CD4-positive, alpha-beta memory T cell (primary cell): ENCODE measurements at regions not wholly inside any gene's neighbourhood (a gene's known extent, or its start where the extent isn't known, plus 50 kb on each side); places are given as distances from the start of the nearest gene placed in this dataset.

Source experiments
- CTCF ChIA-PET: fragments of 350-600 bp; sonication (Branson Sonifier 250); formaldehyde crosslinking; loops from one replicate; lab custom pipeline; 2021; ENCODE audit warnings: inconsistent platforms; ENCODE audit not compliant: partially characterized antibody; lab: Charles Lee
- POLR2A ChIA-PET: fragments of 350-600 bp; sonication (Branson Sonifier 250); formaldehyde crosslinking; loops from one replicate; lab custom pipeline; 2021; ENCODE audit not compliant: partially characterized antibody; lab: Charles Lee
- DNase-seq, 5 donors: peaks; one replicate each; pipeline versions ENCODE4 v3.0.0 to v3.0.0-alpha.2; 2020 to 2022; ENCODE audit warnings: mixed read lengths in 1 of 5
- H3K27ac ChIP-seq: one replicate; pipeline ENCODE4 v1.7.0; 2013; ENCODE audit warnings: low read depth, low read length
- H3K27me3 ChIP-seq: 2 replicates; pipeline ENCODE4 v1.7.0; 2013; ENCODE audit warnings: mild to moderate bottlenecking, low read length, moderate library complexity; ENCODE audit not compliant: insufficient read depth
- H3K36me3 ChIP-seq: 2 replicates; pipeline ENCODE4 v1.7.0; 2013; ENCODE audit warnings: mild to moderate bottlenecking, low read length, moderate library complexity; ENCODE audit not compliant: insufficient read depth
- H3K4me1 ChIP-seq: 2 replicates; pipeline ENCODE4 v1.7.0; 2013; ENCODE audit warnings: mild to moderate bottlenecking, low read length, moderate library complexity; ENCODE audit not compliant: insufficient read depth
- H3K4me3 ChIP-seq, 2 donors: one replicate each; pipeline ENCODE4 v1.7.0; 2013; ENCODE audit warnings: low read length in 2 of 2, mild to moderate bottlenecking in 1 of 2
- H3K9me3 ChIP-seq, 2 donors: one replicate each; pipeline ENCODE4 v1.7.0; 2013; ENCODE audit warnings: low read length in 2 of 2, control low read depth in 1 of 2; ENCODE audit not compliant: control insufficient read depth in 1 of 2
- H3K27ac Mint-ChIP-seq, 7 donors: one replicate each; pipeline ENCODE4 v1.8.0; 2020 to 2021; ENCODE audit warnings: mixed read lengths in 7 of 7, mild to moderate bottlenecking in 6 of 7, inconsistent platforms in 3 of 7, moderate library complexity in 3 of 7
- H3K27me3 Mint-ChIP-seq, 2 donors: one replicate each; pipeline ENCODE4 v1.8.0; 2020 to 2021; ENCODE audit warnings: mixed read lengths in 2 of 2
- H3K36me3 Mint-ChIP-seq, 2 donors: one replicate each; pipeline ENCODE4 v1.8.0; 2020 to 2021; ENCODE audit warnings: mixed read lengths in 2 of 2, inconsistent platforms in 1 of 2, mild to moderate bottlenecking in 1 of 2
- H3K4me1 Mint-ChIP-seq, 4 donors: one replicate each; pipeline ENCODE4 v1.8.0; 2020 to 2021; ENCODE audit warnings: mixed read lengths in 4 of 4, mild to moderate bottlenecking in 1 of 4
- H3K4me3 Mint-ChIP-seq, 8 donors: one replicate each; pipeline ENCODE4 v1.8.0; 2020 to 2021; ENCODE audit warnings: mixed read lengths in 8 of 8, mild to moderate bottlenecking in 7 of 8, moderate library complexity in 6 of 8, inconsistent platforms in 3 of 8
- H3K9me3 Mint-ChIP-seq, 8 donors: one replicate each; pipeline ENCODE4 v1.8.0; 2020 to 2021; ENCODE audit warnings: mixed read lengths in 8 of 8, mild to moderate bottlenecking in 5 of 8, inconsistent platforms in 3 of 8, moderate library complexity in 1 of 8
- intact Hi-C: fragments of 100-400 bp; cut with micrococcal nuclease; formaldehyde crosslinking; loops from one replicate; pipeline ENCODE4 v1.15.1; 2023

GRCh38 chr12:84701041-84701440, 211.6 kb downstream of the SLC6A15 start:
- Mint-ChIP-seq H3K27me3 (no peaks in the 10 kb centered on the region), H3K9me3 (peaks cover 0 to 2% (median 0%) of the 10 kb centered on the region in 8 donors), H3K27ac (no peak overlapping the region), H3K4me1 (no peaks in the 10 kb centered on the region), H3K4me3 (no peak overlapping the region), H3K36me3 (no peaks in the 10 kb centered on the region)
- no peak for DNase-seq
- Histone ChIP-seq H3K27ac (no peak overlapping the region), H3K4me1 (no peaks in the 10 kb centered on the region), H3K27me3 (no peaks in the 10 kb centered on the region), H3K36me3 (no peaks in the 10 kb centered on the region), H3K4me3 (no peak overlapping the region), H3K9me3 (no peaks in the 10 kb centered on the region)
- intact Hi-C loops = no loop called here
- CTCF ChIA-PET = no interaction called here
- POLR2A ChIA-PET = no interaction called here

GRCh38 chr12:84698576-84699333, 213.8 kb downstream of the SLC6A15 start:
- H3K4me1 ChIP-seq = no peaks in the 10 kb centered on the region
- no peaks in the 10 kb centered on the region for H3K9me3 ChIP-seq
- H3K27ac Mint-ChIP-seq = no peak overlapping the region
- H3K4me1 Mint-ChIP-seq = no peaks in the 10 kb centered on the region
- intact Hi-C loops = no loop called here
- ChIA-PET CTCF (no interaction called here), POLR2A (no interaction called here)
- H3K4me3 ChIP-seq = no peak overlapping the region
- peaks cover 0 to 2% (median 0%) of the 10 kb centered on the region in 8 donors for H3K9me3 Mint-ChIP-seq
- no peaks in the 10 kb centered on the region for H3K27me3 Mint-ChIP-seq
- H3K36me3 ChIP-seq = no peaks in the 10 kb centered on the region
- H3K27me3 ChIP-seq = no peaks in the 10 kb centered on the region
- no peak overlapping the region for H3K27ac ChIP-seq
- DNase-seq = no peak
- H3K36me3 Mint-ChIP-seq = no peaks in the 10 kb centered on the region
- no peak overlapping the region for H3K4me3 Mint-ChIP-seq

- Histone ChIP-seq H3K27me3 (no peaks in the 10 kb centered on the region), H3K27ac (no peak overlapping the region), H3K4me3 (no peak overlapping the region), H3K4me1 (no peaks in the 10 kb centered on the region), H3K36me3 (no peaks in the 10 kb centered on the region), H3K9me3 (no peaks in the 10 kb centered on the region)
- Mint-ChIP-seq H3K4me3 (no peak overlapping the region), H3K36me3 (no peaks in the 10 kb centered on the region), H3K4me1 (no peaks in the 10 kb centered on the region), H3K27me3 (no peaks in the 10 kb centered on the region), H3K9me3 (peaks cover 0 to 2% (median 0%) of the 10 kb centered on the region in 8 donors), H3K27ac (no peak overlapping the region)
- intact Hi-C loops = no loop called here
- CTCF ChIA-PET = no interaction called here
- DNase-seq = no peak
- POLR2A ChIA-PET = no interaction called here
Measured at GRCh38 chr12:84696908-84697540, 215.6 kb downstream of the SLC6A15 start.

GRCh38 chr12:84696281-84696680, 216.3 kb downstream of the SLC6A15 start:
- DNase-seq = no peak
- no peaks in the 10 kb centered on the region for H3K9me3 ChIP-seq
- H3K27me3 ChIP-seq = no peaks in the 10 kb centered on the region
- no peaks in the 10 kb centered on the region for H3K27me3 Mint-ChIP-seq
- peaks cover 0 to 2% (median 0%) of the 10 kb centered on the region in 8 donors for H3K9me3 Mint-ChIP-seq
- CTCF ChIA-PET = no interaction called here
- H3K36me3 Mint-ChIP-seq = no peaks in the 10 kb centered on the region
- no peaks in the 10 kb centered on the region for H3K4me1 Mint-ChIP-seq
- H3K27ac ChIP-seq = no peak overlapping the region
- H3K27ac Mint-ChIP-seq = no peak overlapping the region
- H3K4me1 ChIP-seq = no peaks in the 10 kb centered on the region
- H3K36me3 ChIP-seq = no peaks in the 10 kb centered on the region
- intact Hi-C loops = no loop called here
- no peak overlapping the region for H3K4me3 ChIP-seq
- no peak overlapping the region for H3K4me3 Mint-ChIP-seq
- POLR2A ChIA-PET = no interaction called here

GRCh38 chr12:84694116-84694515, 218.5 kb downstream of the SLC6A15 start:
- Mint-ChIP-seq H3K27me3 (no peaks in the 10 kb centered on the region), H3K36me3 (no peaks in the 10 kb centered on the region), H3K4me1 (no peaks in the 10 kb centered on the region), H3K9me3 (peaks cover 0 to 2% (median 0%) of the 10 kb centered on the region in 8 donors), H3K4me3 (no peak overlapping the region), H3K27ac (no peak overlapping the region)
- Histone ChIP-seq H3K27ac (no peak overlapping the region), H3K36me3 (no peaks in the 10 kb centered on the region), H3K9me3 (no peaks in the 10 kb centered on the region), H3K4me1 (no peaks in the 10 kb centered on the region), H3K27me3 (no peaks in the 10 kb centered on the region), H3K4me3 (no peak overlapping the region)
- intact Hi-C loops = no loop called here
- ChIA-PET CTCF (no interaction called here), POLR2A (no interaction called here)
- no peak for DNase-seq

- no peak overlapping the region for H3K4me3 ChIP-seq
- no peak overlapping the region for H3K27ac ChIP-seq
- H3K4me1 ChIP-seq = no peaks in the 10 kb centered on the region
- peaks cover 0 to 2% (median 0%) of the 10 kb centered on the region in 8 donors for H3K9me3 Mint-ChIP-seq
- ChIA-PET CTCF (no interaction called here), POLR2A (no interaction called here)
- no peak overlapping the region for H3K27ac Mint-ChIP-seq
- H3K9me3 ChIP-seq = no peaks in the 10 kb centered on the region
- no peak for DNase-seq
- no peaks in the 10 kb centered on the region for H3K36me3 Mint-ChIP-seq
- H3K27me3 ChIP-seq = no peaks in the 10 kb centered on the region
- H3K27me3 Mint-ChIP-seq = no peaks in the 10 kb centered on the region
- intact Hi-C loops = no loop called here
- H3K36me3 ChIP-seq = no peaks in the 10 kb centered on the region
- no peak overlapping the region for H3K4me3 Mint-ChIP-seq
- no peaks in the 10 kb centered on the region for H3K4me1 Mint-ChIP-seq
Measured at GRCh38 chr12:84692071-84692470, 220.5 kb downstream of the SLC6A15 start.

- Histone ChIP-seq H3K9me3 (no peaks in the 10 kb centered on the region), H3K27ac (no peak overlapping the region), H3K4me3 (no peak overlapping the region), H3K36me3 (no peaks in the 10 kb centered on the region), H3K4me1 (no peaks in the 10 kb centered on the region), H3K27me3 (no peaks in the 10 kb centered on the region)
- no peak overlapping the region for H3K4me3 Mint-ChIP-seq
- DNase-seq = no peak
- H3K36me3 Mint-ChIP-seq = no peaks in the 10 kb centered on the region
- ChIA-PET POLR2A (no interaction called here), CTCF (no interaction called here)
- intact Hi-C loops = no loop called here
- H3K9me3 Mint-ChIP-seq = peaks cover 0 to 2% (median 0%) of the 10 kb centered on the region in 8 donors
- H3K27me3 Mint-ChIP-seq = no peaks in the 10 kb centered on the region
- H3K27ac Mint-ChIP-seq = no peak overlapping the region
- no peaks in the 10 kb centered on the region for H3K4me1 Mint-ChIP-seq
Measured at GRCh38 chr12:84691266-84691665, 221.3 kb downstream of the SLC6A15 start.
